ENCODE measurements at regions not wholly inside any gene's neighbourhood (a gene's known extent, or its start where the extent isn't known, plus 50 kb on each side); places are given as distances from the start of the nearest gene placed in this dataset.

- TF ChIP-seq GABPA (IDR thresholded peaks at IDR 0.05; ENCODE audit: borderline replicate concordance, insufficient read depth, low read length) (no peak), EZH2 (IDR thresholded peaks at IDR 0.05; ENCODE audit: low read depth, low read length, severe bottlenecking) (no peak), BACH1 (IDR thresholded peaks at IDR 0.05; ENCODE audit: low read length) (no peak), YY1 (IDR thresholded peaks at IDR 0.05; ENCODE audit: low read depth, low read length) (no peak), CTCF (IDR thresholded peaks at IDR 0.05; ENCODE audit: control extremely low read depth in 1 of 3, insufficient read depth in 1 of 3, low read depth in 1 of 3, low read length in 3 of 3) (no peak), SP4 (IDR thresholded peaks at IDR 0.05; ENCODE audit: low read length) (no peak), KDM1A (IDR thresholded peaks at IDR 0.05; ENCODE audit: borderline replicate concordance, low read length) (no peak), BCL11A (IDR thresholded peaks at IDR 0.05; ENCODE audit: low read depth in 2 of 2, low read length in 2 of 2) (no peak), USF2 (IDR thresholded peaks at IDR 0.05; ENCODE audit: low read length) (no peak)
Observed at GRCh38 chr14:99333841-99334635, 62.0 kb upstream of the BCL11B start (continued).
